SKM-1 treated with dmso at 0.1 percent for 144 hours (cell line): ENCODE measurements at regions not wholly inside any gene's neighbourhood (a gene's known extent, or its start where the extent isn't known, plus 50 kb on each side); places are given as distances from the start of the nearest gene placed in this dataset.

ENCODE experiments used
- DNase-seq: peaks from one replicate; lab custom pipeline; 2025; ENCODE audit not compliant: unreplicated experiment; lab: John Stamatoyannopoulos, UW

GRCh38 chr5:112653638-112654205 lies 84.0 kb upstream of the APC start:
- no peak for DNase-seq

- no peak for DNase-seq
Observed at GRCh38 chr5:112655513-112655912, 82.2 kb upstream of the APC start.

- DNase-seq = no peak
Observed at GRCh38 chr5:112656451-112656850, 81.2 kb upstream of the APC start.

- no peak for DNase-seq
Observed at GRCh38 chr5:112657804-112658203, 79.9 kb upstream of the APC start.

GRCh38 chr5:112660359-112660758 lies 77.3 kb upstream of the APC start:
- no peak for DNase-seq

GRCh38 chr5:112663146-112663545 lies 74.5 kb upstream of the APC start:
- no peak for DNase-seq

- DNase-seq = no peak
Observed at GRCh38 chr5:112668016-112668415, 69.7 kb upstream of the APC start.

GRCh38 chr5:112668911-112669310 lies 68.8 kb upstream of the APC start:
- no peak for DNase-seq

GRCh38 chr5:112669328-112669963 lies 68.2 kb upstream of the APC start:
- DNase-seq = no peak

GRCh38 chr5:112671687-112672086 lies 66.0 kb upstream of the APC start:
- no peak for DNase-seq

GRCh38 chr5:112681481-112681908 lies 56.2 kb upstream of the APC start:
- no peak for DNase-seq

GRCh38 chr5:112682621-112683061 lies 55.0 kb upstream of the APC start:
- no peak for DNase-seq

- no peak for DNase-seq
Observed at GRCh38 chr5:112684121-112684520, 53.6 kb upstream of the APC start.

- DNase-seq = no peak
Observed at GRCh38 chr5:112684737-112685136, 52.9 kb upstream of the APC start.

GRCh38 chr5:112685386-112685785 lies 52.3 kb upstream of the APC start:
- DNase-seq = no peak

GRCh38 chr5:112685931-112686330 lies 51.8 kb upstream of the APC start:
- no peak for DNase-seq

GRCh38 chr5:112686675-112687074 lies 51.0 kb upstream of the APC start:
- no peak for DNase-seq

- no peak for DNase-seq
Observed at GRCh38 chr5:112687306-112687705, 50.4 kb upstream of the APC start.
